ENCODE measurements at regions not wholly inside any gene's neighbourhood (a gene's known extent, or its start where the extent isn't known, plus 50 kb on each side); places are given as distances from the start of the nearest gene placed in this dataset.

DNA sequence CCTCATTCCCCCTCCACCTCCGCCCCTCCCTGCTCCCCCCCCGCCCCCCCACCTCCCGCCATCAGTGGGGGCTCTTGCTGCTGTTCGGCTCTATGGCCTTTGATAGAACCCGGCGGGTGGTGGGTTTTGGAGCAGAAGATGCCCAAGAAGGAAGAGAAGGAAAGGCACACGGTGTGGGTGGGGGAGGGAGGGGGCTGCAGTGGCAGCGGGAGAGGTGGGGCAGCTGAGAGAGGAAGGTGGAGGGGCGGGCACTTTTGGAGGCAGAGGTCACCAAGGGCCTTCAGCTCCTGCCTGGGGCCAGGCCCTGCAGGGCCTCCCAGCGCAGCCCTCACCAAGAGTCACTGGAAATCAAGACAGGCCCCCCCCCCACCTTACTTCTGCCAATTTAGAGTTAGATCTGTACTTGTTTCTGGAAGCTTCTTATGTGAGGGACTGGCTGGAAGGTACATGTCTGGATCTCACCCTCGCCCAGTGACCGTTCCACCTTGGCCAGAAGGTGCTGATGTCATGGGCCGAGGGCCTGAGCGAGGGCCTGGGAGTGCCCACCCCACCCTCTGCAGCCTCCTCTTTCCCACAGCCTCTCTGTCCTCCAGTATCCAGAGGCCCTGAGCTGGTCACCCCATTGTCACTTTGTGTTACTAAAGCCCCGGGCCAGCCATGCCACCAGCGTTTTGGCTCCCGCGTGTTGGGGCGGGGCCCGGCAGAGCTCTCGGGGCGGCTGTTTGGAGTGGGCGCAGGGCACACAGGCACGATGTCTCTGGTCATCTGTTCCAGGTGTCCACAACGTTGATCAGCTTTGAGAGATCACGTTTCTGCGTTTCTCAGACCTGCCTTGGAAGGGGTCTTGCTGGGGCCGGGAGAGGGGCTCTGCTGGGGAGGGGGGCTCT is 153.9 kb downstream of the KIF26A start:
- DNase-seq = no peak

DNA sequence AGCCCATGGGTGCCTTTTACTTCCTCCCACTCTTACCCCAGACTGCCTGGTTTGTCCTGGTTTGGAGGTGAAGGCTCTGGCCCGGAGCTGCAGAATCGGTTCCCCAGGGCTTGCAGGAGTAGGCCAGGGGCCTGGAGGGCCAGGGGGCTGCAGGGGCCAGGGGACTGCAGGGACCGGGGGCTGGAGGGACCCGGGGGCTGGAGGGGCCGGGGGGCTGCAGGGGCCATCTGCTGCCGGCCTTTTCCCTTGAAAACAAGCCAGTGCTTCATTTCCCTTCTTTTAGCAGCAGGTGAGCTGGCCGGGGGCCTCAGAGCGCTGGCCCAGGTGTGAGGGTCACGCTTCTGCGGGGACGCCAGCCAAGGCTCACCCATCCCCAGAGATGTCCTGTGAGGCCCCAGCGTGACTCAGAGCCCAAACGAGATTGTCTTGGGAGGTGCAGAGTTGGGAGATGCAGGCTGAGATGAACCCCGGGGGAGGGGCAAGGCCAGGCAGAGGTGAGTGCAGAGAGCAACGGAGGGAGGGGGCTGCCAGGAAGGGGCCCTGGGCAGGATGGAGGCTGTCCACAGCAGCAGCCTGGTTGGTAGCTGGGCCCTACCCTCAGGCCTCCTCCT is 154.9 kb downstream of the KIF26A start:
- DNase-seq = no peak

- DNase-seq = peak; percentile 17
Observed at GRCh38 chr14:104293851-104294627, 155.7 kb downstream of the KIF26A start.

DNA sequence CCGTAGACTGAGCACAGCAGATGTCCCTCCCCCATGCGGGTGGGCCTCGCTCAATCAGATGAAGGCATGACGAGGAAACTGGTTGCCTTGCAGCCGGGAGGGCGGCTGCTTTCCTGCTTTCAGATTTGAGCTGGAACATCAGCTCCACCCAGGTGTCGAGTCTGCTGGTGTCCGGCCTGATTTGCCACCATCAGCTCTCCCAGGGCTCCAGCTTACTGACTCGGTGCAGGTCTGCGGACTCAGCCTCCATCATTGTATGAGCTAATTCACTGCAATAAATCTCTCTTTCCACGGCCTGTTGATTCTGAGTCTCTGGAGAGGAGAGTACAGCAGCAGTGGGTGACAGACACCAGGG is 156.2 kb downstream of the KIF26A start:
- DNase-seq = no peak

DNA sequence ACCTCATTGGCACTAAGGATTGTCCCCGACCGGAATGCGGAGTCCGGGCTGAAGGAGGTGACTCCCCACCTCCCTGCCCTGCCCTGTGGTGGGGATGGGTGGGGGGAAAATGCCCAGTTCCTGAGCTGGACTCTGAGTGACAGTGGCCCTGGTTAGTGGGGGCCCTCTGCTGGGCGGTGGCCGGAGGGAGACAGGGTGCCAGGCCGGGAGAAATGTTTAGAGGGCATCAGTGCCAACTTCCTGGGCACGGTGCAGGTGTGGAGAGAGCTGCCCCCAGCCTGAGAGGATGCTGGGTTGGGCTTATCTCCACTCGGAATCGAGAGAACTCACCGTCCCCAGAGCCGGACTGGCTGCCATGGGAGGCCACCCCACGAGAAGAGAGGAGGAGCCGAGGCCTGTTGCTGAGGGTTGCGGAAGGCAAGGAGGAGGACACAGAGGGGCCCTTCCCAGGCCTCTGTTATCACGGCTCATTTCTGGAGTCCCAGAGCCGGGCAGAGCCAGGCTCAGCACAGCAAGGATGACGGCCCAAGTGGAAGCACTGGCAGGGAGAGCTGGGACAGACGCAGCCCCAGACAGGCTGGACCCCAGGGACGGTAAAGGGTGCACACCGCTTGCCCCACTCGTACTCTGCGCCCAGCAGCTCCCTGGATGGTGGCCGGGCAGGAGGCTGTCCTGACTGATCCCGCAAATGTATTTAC is 156.7 kb downstream of the KIF26A start:
- no peak for DNase-seq

- no peak for DNase-seq
Observed at GRCh38 chr14:104295681-104296387, 157.4 kb downstream of the KIF26A start.

DNA sequence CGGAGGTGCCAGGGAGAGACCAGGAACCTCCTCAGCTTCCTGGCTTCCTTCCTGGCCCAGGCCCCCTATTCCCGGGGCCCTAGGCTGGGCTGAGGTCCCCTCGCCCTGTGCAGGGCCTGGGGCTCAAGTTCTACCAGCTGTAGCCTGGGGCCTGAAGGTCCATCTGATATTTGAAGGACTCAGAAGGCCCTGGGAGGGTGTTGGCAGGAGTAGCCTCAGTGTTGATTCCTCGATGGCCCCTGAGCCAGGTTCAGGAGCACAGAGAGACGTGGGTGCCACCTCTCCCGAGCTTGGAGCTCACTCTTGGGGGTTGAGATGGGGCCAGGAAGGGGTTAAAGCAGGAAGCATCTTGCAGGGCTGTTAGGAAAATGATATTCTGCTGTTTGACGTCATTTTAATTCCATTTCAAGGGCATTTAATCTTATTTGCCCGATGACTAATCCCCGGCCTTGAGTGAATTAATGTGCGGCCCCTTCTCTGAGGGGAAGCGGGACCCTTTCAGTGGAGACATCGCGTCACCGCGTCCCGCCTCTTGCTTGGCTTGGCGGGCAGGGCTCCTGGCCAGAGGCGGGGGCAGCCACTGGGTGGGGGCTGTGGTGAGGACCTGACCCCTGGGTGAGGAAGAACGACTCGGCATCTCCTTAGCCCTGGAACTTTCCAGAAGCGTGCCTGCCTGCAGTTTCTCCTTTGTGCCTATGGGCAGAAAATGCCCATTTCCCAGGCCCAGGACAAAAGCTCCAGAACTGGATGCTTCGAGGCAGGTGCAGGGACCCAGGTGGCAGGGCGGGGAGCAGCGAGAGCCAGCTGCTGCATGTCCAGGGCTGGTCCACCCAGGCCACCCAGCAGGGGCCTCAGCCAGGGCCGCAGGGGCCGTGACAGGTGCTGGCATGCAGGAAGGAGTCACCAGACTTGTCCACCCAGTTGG is 158.3 kb downstream of the KIF26A start:
- no peak for DNase-seq

DNA sequence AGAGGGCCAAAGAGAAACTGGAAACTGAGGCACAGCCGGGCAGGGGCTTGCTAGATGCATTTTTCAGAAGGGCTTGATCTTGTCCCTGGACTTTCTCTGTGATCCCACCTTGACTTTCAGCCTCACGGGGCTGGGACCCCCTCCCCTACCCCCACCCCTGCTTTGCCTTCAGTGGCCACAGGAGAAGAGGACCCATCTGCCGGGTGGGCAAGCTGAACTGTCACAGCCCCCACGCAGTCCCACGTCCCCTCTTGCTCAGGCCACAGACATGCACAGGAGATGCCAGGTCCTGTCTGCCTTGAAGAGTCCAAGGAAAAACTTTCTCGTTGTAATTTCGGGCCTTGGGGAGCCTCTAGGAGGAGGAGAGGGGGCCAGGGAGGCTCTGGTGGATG is 158.9 kb downstream of the KIF26A start:
- no peak for DNase-seq

DNA sequence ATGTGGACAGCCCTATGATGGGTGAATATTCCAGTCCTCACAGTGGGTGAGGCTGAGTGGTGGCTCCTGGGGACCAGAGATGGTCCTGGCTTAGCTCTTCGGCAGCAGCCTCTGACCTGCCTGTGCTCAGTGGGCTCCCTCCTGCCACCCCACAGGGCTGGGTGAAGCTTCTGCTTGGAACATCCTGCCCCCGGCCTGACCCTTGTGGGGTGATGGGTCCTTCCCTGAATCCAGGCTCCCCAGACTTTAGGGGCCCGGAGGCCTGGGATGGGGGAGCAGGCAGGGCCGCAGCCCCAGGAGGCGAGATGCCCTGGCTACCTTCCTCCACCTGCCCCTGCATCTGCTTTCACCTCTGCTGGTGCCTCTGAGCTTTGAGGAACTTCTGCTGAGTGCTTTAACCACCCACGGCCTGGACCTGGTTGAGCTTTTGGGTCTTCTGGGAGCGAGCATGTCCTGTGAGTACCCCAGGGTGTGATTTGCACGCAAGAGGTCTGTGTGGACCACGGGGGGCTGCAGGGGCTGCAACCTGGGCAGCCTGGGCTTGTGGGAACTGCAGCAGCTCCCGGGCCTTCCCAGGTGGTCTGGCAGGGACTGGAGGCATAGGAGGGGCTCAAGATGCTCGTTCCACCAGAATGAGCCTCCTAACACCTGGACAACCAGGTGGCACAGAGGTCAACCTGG is 159.5 kb downstream of the KIF26A start:
- no peak for DNase-seq

GRCh38 chr14:104298458-104298857 is 160.1 kb downstream of the KIF26A start:
- DNase-seq = no peak

DNA sequence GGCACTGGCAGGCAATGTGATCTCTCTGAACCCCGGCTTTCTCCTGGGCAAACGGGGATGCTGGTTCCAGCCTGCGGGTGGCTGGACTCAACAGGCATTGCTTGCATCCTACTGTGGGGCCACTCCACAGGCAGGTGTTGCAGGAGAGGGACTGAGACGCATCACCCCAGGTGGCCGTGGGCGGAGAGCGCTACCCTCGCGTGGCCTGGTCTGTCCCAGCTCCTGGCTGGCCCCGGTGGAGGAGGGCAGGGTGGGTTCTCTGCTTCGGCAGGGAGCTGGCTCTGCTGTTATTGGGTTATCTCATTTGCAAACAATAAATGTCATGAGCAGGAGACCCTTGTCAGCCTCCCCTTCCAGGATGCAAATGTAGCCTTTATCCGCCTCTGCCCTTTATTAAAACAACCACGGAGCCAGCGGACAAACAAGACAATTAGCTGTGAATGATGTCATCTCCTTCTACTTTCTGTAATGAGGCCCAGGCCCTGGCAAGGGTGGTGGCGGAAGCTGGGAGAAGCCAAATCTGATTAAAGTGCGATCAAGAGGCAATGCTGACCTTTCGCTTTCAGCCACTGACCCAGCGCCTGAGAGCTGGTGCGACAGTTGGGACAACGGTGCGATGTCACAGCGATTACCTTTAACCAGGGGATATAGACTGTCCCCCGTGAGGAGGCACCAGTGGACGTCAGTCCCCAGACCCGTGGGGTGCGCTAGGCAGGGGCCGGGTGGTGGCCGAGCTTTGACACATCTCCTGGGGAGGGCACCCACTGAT is 161.8 kb downstream of the KIF26A start:
- peak; percentile 43 for DNase-seq

GRCh38 chr14:104301731-104302460 is 163.5 kb downstream of the KIF26A start:
- DNase-seq = no peak

- no peak for DNase-seq
Observed at GRCh38 chr14:104302794-104303405, 164.5 kb downstream of the KIF26A start.

GRCh38 chr14:104303705-104304425 is 165.5 kb downstream of the KIF26A start:
- DNase-seq = no peak

GRCh38 chr14:104304451-104305351 is 166.3 kb downstream of the KIF26A start:
- no peak for DNase-seq

GRCh38 chr14:104305511-104306449 is 167.4 kb downstream of the KIF26A start:
- no peak for DNase-seq
